ENCODE measurements at regions not wholly inside any gene's neighbourhood (a gene's known extent, or its start where the extent isn't known, plus 50 kb on each side); places are given as distances from the start of the nearest gene placed in this dataset.

DNA sequence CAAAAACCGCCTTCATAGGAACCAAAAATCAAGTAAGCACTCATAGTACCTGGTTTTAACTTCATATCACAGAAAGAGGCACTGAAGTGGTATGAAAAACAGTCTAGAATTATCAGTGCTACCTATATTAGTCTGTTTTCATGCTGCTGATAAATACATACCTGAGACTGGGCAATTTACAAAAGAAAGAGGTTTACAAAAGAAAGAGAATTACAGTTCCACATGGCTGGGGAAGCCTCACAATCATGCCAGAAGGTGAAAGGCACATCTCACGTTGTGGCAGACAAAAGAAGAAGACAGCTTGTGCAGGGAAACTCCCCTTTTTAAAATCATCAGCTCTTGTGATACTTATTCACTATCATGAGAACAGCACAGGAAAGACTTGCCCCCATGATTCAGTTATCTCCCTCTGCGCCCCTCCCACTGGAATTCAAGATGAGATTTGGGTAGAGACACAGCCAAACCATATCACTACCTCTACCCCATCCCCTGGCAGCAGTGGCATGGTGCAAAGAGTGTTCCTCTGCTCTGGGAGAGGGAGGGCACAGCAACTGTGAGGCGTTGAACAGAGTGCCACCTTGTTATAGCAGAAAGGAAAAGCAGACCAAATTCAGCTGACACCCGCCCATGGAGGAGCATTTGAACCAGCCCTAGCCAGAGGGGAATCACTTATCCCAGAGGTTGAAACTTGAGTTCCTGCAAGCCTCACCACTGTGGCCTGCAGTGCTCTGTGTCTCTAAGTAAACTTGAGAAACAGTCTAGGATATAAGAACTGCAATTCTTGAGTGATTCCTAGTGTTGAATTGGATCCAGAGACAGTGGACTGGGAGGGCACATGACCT lies 61.9 kb upstream of the PTPRZ1 start:
- no peak for DNase-seq

DNA sequence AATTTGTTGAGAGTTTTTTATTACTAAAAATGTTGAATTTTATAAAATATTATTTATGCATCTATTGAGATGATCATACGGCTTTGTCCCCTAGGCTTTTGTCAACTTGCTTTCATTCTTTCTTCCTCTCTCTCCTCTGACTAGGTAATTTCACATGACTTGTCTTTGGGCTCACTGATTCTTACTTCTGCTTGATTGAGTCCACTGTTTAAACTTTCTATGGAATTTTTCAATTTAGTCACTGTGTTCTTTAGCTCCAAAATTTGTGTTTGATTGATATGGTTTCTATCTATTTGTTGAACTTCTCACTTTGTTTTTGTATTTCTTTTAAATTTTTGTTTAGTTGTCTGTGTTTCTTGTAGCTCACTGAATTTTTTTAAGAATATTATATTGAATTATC lies 65.9 kb upstream of the PTPRZ1 start:
- DNase-seq, result no peak

DNA sequence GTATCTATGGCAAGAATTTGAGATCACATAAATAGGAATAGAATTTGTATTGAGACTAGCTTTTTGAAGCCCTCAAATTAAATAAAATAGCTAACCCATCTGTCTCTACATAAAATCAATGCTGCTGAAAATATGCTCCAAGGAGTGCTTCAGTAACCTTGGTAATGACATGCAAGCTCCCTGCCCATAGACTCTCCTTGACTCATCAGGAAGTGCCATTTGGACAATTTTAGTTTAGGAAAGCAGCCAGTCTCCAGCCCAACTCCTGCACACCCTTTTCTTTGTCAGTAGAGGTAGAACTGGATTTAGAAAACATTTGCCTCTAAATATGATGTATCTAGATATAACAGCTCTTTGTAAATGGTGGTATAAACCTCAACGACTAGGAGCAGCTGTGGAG lies 69.9 kb upstream of the PTPRZ1 start:
- no peak for DNase-seq

DNA sequence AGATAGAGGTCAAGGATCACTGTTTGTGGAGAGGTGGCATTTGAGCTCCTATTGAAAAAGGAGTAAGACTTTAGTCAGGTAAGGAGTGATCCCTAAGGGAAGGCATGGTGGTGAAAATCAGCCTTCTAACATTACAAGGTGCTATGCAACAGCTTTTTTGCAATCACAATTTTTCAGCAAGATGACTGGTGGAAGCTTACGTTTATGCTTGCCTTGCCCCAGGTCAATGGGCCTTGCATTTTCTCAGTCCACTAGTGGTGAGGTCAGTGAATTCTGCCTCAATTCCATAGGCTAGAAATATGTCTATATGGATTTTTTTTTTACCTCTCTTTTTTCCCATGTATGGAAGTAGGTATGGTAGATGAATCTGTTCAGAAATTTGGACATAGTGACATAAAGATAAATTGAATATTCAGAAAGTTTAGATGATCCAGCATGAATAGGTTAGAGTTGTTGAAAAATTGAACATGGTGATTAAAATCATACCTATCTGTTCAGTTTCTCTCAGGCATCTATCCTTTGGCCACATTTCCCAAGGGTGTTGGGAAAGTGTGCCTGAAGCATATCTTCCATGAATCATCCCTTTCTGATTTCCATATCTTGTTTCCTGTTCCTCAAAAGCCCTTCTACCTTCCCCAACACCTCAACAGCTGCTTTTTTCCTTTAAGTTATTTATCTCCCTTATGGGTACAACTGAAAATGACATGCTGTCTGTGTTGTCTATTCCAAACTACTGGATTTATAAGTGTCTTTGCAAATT lies 71.9 kb upstream of the PTPRZ1 start:
- no peak for DNase-seq

DNA sequence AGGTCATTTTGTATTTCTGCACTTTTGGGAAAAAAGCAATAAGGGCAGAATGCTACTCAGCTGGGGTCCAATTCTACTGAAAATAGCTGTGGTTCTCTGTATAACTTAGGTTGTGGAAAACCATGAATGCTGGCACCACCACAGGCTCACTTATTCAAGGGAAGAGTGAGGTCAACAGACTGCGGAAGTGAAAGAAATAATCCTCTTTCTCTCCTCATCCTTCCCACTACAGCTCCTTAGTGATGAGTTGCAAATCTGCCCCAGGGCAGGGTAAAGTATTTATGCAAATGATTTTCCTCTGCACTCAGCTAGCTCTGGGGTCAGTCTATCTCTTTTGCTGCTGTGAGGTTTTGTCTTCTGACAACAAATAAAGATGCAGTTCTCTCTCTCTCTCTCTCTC lies 74.1 kb upstream of the PTPRZ1 start:
- DNase-seq, result no peak

DNA sequence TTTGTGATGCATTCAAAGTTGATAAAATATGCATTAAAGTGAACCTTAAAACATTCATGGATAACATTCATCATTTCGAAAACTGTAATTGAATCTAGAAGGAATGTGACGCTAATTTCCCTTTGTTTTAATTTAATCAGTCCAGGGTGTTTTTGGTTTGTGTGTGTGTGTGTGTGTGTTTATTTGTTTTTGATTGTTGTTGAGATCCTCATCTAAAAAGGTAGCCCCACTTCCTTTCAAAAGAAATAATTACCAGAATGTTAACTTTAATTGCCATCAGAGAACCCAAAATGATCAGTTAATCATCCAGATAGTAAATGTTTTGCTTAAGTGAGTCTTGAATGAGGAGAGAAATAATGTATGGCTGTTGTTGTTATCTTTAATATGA lies 74.5 kb upstream of the PTPRZ1 start:
- no peak for DNase-seq

DNA sequence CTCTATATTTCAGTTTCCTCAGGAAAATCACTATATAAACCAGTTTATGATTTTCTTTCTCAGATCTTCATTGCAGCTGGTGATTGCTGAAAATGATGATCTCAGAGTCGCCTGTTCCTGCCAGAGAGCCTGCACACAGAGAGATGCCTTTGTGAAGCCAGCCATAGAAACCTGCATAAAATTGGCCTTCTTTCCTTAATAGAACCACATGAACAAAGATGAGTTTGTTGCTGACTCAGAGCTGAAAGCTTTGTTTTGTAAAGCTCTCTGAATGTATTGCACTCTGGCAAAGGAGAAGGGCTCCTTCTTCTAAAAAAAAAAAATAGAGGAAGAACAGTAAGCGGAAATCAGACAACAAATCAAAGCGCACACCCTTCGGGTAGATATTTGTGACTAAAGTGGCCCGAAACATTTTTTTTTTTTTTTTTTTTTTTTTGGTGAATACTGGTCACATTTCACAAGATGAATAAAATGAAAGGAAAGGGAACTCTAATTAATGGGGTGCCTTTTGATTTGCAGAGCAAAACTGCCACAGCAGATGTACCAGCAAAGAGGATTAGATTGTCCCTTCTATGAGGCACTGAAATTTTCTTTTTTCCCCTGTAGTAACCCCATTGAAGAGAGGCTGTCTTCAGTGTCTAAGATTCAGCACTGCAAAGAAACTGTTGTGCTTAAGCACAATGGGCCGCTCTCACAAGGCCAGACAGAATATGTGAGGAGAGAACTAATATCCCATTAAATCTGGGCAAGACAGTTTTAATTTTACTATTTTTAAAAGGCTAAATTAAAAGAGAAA lies 75.1 kb upstream of the PTPRZ1 start:
- DNase-seq, result no peak

DNA sequence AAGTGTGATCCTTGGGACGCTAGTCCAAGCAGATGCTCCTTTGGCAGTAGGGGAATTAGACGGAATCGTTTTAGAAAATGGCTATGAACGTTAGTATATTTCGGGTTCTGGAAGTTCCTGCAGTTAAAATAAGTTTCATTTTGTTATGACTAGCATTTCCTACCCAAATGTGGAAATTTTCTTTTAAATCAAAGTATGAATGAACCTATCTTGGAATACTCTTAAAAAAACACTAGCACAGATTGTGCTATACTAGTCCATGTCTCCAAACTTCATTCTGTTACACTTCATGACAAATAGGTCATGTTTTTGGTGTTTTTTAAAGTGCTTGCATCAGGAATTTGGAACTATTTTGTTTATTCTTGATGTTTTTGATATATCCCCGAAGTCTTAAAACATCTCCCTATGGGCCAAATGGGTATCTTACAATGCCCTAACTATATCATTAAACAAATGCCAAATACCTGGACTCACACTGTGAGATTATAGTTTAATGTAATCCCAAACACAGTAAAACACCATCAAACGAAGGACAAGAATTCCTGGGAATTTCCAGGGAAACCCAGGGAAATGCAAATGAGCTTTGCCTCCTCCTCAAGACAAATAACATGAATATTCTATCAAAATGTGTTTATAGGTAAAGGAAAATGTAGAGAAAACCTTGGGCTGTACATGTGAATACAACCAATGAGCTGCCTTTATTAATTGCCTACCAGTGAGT lies 75.9 kb upstream of the PTPRZ1 start:
- no peak for DNase-seq

DNA sequence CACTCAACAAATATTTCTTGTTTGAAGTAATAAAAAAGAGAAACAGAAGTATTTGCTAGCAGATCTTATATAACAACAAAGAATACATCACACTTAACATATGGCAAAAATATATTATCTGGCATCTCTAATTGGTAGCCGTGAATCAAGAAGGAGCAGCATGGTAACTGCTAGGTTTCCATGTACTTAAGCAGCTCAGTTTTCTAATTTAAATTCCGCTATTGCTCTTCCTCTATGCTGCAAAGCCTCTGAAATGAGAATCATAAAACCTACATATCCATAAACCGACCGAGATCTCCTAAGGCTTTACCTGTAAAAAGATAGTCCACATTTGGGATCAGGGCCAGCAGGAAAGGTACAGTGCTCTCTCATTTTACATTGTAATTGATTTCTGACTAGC lies 76.6 kb upstream of the PTPRZ1 start:
- DNase-seq, result no peak

DNA sequence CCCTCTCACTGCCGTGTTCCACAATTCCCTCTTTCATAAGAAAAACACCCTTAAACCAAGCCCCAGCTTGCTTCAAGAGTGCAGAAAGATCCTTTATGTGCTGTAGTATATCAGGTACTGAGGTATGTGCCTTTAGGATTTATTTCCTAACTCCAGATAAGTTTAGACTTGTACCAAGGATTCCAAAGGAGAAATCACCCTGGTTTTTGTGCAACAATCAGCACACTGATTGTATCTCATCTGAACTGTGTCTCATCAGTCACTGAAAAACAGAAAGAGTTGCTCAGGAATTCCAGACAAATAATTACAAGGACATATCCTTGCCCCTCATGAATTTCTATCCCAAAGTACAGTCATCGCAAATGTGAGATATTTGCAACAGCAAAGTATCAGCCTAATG lies 77.2 kb upstream of the PTPRZ1 start:
- no peak for DNase-seq

DNA sequence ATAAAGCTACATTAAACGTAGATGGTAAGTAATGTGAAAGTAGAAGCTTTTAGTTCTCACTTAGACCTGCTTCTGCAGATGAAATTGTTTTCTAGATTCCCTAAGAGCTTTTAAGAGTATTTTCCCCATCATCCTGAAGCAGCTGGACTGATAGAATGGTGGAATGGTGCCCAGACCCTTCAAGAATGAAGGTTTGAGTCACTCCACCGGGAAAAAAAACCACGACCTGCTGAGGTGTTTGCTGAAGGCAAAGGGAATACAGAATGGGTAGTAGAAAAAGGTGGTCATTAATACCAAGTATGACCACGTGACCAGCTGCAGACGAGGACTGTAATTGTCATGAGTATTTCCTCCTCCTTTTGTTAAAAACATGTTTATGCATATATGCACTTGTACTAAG lies 79.2 kb upstream of the PTPRZ1 start:
- no peak for DNase-seq

DNA sequence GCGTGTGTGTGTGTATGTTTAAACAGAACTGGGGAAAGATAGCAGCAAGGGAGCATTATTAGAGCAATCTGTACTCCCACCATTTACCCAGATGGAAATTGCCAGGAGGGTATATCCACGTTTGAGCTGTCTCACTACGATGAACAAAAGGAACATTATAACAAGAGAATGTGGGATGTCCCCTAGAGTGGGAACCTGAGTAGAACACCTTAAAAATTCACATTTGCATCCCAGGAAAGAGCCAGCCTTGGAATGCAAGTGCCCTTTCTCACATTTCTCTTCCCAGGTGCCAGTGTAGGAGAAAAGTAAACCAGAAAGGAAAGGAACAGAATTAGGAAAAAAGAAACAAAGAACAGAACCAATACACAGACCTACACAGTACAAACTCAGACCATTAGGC lies 95.3 kb upstream of the PTPRZ1 start:
- DNase-seq, result no peak

DNA sequence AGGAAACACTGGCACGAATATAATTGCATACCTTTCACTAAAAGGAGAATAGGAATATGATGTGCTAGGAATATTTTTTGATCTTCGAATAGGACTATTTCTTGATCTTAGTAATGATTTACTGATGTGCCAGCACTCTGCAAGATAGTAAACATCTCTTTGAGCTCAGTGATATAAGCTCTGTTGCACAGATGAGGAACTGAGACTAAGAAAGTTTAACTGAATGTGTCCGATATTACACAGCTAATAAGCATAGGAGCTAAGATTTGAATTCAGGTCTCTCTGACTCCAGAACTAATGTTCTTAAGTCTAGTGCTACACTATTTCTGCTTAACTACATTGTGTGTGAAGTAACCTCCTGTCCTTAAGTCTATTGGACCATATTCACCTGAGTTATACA lies 98.4 kb upstream of the PTPRZ1 start:
- DNase-seq, result no peak

DNA sequence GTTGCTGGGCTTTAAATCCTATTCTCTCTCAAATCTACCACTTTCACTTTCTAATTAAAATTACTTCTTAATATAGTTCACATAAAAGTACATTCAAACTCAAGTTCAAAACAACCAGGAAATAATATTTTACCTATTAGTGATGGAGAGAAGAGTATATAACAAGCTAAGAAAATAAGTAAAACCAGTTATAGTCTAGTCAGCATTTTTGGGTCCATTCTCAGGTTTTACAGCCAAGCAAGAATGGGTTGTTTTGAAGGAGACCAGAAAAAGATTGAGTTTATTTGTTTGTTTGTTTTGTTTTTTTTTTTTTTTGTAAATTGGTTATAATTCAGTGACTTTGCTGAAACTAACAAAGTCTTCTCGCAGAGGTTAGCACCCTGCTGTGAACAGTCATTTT lies 106.3 kb upstream of the PTPRZ1 start:
- no peak for DNase-seq

DNA sequence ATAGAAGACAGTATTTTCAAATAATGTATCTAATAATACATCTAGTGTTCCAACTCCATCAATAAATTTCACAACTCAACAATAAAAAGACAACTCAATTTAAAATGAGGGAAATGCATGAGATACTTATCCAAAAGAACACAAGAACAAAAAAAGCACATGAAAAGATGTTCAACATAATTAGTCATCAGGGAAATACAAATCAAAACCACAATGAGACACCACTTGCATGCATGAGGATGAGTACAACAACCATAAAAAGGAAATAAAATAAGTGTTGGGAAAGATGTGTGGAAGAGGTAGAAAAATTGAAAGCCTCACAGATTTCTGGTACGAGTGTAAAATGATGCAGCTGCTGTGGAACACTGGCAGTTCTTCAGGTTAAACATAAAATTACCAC lies 111.6 kb upstream of the PTPRZ1 start:
- no peak for DNase-seq

DNA sequence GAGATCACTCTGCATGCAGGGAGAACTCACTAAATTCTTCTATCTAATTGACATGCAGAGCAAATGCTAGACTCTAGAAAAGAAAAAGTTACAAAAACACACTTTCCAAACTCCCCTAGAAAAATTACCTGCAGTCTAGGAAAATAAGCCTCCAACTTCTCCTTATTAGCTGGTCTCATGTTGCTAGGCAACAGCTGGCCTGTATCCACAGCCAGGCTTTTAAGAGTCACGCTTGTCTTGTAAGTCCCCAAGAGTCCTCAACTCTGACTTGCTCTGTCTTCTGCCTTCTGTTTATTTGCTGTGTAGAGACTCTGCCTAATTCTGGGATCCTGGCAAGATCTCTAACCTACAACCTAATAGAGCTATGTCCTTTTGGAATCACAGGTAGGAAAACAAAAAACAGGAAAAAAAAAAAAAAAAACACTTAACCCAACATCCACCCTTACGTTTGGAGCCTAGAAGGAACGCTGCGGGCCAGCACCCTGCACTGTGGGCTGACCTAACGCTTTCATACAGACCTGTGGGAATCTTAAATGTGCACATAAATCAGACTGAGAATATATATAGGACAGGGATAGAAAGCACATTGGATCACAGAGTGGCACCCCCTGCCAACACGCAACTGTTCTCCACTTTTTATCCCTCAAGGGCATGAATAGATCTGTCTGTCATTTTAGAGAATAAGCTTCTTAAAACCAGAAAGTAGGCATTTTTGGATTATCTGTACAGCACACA lies 117.0 kb upstream of the PTPRZ1 start:
- no peak for DNase-seq

DNA sequence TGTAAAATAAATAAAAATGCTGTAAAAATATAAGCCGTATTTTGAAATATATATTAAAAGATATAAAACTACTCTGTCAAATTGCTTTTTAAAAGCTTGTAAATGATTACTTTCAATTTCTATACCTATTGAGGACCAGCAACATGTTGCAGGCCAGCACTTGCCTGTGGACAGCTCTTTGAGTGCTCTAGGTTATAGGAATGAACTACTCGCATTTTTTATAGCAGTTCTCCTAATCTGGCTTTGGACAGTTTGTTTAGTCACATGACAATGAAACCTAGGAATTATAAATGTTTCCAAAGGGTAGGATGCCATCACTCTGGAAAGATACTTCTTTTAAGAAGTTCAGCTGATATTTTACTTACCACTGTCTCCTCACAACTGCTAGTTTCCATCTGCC lies 117.7 kb upstream of the PTPRZ1 start:
- DNase-seq, result no peak

DNA sequence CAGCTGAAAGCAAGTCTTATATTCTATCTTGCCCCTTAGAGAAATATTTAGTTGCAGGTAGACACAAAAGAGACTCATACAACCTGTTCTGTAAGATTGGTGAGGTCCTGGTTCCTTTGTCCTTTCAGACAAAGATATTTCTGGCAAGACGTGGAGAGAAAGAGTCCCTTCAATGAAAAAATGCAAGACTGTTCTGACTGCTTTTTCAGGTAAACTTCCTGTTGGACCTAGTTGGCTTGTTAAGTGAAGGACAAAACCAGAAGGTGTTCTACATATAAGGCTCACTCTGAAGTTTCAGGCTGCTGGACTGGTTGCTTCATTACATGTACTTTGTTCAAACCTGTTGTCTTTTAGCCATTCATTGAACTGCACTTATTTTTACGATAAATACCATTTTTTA lies 119.0 kb upstream of the PTPRZ1 start:
- no peak for DNase-seq

DNA sequence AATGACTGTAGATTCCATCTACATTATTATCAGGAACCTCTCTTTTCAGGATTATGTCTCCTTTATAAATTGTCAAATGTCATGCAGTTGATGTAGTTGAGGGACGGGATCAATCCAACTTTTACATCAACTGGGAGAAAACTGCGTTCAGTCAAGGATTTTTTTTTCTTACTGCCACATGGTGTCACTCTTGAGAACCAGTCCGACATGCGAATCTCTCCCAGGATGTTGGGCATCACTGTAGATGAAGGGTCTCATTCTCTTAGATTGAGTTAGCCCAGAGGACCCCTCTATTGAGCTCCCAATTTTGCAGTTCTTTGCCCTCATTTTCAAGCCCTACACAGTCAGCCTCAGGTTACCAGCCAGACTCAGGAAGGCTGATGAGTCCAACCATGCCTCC lies 120.3 kb upstream of the PTPRZ1 start:
- no peak for DNase-seq

DNA sequence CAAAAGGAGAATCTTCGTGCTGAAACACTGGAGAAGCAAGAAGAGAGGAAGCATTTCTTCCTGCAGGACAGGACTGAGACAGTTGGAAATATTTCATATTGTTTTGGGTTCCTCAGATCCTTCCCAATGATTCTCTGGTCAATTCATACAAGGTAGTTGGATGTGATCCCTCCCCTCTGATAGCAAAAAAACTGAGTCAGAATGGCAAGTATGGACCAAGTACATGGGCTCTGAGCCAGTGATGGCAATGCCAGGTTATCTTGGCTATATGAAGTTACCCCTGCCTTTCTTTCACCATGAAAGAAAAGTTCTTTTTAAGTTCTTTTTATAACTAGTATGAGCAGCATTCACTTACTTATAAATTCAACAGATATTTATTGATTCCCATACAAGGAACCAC lies 124.4 kb upstream of the PTPRZ1 start:
- DNase-seq, result no peak

DNA sequence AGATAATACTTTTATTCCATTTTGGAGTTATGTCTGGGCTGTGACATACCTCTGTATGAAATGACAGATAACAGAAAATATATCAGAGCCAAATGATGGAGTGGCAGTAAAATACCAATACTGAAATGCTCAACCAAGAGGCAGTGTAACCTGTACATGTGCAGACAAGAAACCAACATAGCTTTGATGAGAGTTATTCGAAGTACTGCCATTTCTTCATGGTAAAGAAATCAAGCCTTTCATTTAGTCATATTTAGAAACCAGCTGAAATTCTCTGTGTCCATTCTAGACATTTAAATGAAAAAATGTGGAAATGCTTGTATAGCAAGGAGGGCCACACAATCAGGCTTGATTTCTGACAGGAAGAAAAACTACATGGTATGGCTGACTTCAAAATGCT lies 127.1 kb upstream of the PTPRZ1 start:
- DNase-seq, result no peak

DNA sequence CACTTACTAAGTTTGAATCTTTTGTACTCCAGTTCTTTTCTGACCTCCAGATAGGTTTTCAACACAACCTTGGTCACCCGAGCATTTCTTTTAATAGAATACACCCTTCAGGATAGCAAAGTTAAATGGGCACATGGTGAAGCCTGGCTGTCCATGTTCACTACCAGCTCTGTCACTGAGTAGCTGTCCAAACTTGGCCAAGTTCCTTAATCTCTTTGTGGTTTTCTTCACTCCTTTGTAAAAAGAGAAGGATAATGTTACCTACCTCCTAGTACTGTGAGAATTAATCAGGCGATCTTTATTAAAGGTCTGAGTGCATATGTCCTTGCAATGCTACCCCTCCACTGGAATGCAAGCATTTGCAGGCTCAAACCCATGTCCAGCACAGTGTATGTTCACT lies 128.1 kb upstream of the PTPRZ1 start:
- no peak for DNase-seq

Measured in activated effector memory CD4-positive, alpha-beta T cell treated with anti-CD3 and anti-CD28 coated beads, Interleukin-2, amount 50 U/mL, for 16 hours (primary cell).